NCI-H2107 treated with DMSO at 0.1 percent for 48 hours (cell line): ENCODE measurements at regions not wholly inside any gene's neighbourhood (a gene's known extent, or its start where the extent isn't known, plus 50 kb on each side); places are given as distances from the start of the nearest gene placed in this dataset.

Source experiments
- DNase-seq: peaks from one replicate; lab custom pipeline; 2025; ENCODE audit not compliant: unreplicated experiment; lab: John Stamatoyannopoulos, UW

DNA sequence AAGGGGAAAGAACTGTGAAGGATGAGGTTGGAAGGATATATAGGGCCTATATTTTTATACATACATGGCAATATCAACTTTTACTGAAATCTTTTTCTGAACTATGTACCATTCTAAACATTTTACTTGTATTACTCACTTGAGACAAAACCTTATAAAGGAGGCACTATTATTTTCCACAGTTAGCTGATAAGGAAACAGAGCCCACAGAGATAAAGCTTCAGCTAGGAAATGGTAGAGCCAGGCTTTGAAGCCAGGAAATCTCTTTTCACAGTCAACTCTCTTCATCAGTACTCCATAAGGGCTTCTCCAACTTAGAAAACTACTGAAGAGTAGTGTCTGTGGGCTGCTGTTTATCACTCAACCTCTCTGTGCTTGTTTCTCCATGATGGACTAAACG lies 613.7 kb downstream of the PRELID2 start:
- DNase-seq, result no peak

DNA sequence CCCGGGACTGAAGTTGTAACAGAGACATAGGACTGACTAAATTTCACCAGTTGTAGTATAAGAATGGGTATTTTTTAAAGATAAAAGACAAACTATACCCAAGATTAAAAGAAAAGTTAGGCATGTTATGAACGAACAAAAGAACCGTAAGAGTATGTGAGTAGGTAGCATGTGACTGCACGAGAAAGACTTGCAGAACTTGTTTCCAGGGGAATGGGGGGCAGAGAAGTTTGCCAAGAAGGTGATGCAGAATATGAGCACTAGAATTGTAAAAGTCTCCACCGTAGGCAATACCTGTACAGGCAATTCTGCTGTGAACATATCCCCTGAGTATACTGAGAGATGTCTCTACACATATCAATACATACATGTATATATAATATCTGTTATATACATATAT lies 614.7 kb downstream of the PRELID2 start:
- DNase-seq, result no peak

DNA sequence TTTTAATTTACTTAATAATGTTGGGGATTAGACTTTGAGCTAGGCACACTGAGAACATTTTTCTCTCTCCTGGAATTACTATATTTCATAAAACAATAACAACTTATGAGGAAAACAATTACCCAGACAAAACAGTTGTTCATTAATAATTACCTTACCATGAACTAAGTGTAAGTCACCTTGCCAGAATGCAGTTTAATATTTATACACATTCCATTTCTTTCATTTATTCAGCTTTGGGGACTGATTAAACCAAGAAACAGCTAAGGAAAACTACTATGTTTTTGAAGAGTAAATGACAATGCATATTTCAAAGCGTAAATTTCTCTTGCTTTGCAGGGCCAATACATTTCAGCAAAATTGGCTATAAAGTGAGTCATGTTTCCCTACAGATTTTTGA lies 616.2 kb downstream of the PRELID2 start:
- DNase-seq, result no peak

DNA sequence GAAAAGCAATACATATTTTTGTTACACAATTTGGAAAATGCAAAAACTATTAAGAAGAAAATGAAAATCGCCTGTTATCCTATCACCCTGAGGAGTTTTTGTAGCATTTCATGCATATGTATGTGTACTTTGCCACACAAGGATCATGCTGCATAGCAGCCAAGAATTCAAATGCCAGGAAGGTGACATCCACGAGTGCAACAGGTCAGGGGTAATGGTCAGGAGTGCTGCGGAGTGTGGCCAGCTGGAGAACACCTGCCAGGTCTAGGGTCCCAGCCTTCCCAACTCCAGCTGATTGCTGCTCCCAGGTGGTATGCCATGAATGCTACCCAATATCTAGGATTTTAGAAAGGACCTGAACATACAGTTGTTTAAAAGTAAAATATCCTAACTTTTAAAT lies 617.1 kb downstream of the PRELID2 start:
- DNase-seq, result no peak

GRCh38 chr5:145210020-145210419 lies 625.1 kb downstream of the PRELID2 start:
- DNase-seq, result no peak

DNA sequence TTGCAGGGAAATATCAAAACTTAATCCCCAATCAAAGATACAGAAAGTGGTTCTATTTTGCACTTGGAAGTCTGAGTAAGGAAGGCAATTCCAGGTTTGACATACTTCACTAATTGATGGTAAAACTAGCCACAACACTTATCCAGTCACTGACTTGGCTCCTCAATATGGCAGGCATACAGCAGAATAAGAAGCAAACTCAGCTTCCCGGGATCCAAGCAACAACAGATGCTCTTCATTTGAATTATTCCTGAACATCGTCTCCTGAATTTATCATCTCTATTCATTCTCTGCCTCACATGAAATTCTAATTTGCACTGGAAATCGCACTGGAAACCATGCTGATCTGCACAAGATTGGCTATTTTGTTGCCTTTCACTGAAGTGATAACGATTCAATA lies 629.6 kb downstream of the PRELID2 start:
- DNase-seq, result no peak

- no peak for DNase-seq
Observed at GRCh38 chr5:145204743-145205142, 630.4 kb downstream of the PRELID2 start.

DNA sequence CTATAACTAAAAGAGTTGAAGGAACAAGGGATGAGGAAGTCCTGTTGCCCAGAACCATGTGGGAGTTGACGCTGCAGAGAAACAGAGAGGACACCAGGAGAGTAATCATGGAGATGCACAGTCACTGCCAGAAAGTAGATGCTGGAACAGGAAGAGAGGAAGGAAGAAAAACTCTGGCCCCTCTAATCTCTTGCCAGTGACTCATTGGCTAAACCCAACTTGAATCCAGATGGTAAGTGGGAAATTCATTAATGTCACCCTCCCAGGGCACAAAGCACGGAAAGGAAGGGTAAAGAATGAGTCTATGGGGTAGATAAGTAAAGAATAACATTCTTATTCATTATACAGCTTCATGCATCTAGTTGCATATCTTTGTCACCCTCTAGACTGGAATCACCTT lies 631.9 kb downstream of the PRELID2 start:
- DNase-seq, result no peak

DNA sequence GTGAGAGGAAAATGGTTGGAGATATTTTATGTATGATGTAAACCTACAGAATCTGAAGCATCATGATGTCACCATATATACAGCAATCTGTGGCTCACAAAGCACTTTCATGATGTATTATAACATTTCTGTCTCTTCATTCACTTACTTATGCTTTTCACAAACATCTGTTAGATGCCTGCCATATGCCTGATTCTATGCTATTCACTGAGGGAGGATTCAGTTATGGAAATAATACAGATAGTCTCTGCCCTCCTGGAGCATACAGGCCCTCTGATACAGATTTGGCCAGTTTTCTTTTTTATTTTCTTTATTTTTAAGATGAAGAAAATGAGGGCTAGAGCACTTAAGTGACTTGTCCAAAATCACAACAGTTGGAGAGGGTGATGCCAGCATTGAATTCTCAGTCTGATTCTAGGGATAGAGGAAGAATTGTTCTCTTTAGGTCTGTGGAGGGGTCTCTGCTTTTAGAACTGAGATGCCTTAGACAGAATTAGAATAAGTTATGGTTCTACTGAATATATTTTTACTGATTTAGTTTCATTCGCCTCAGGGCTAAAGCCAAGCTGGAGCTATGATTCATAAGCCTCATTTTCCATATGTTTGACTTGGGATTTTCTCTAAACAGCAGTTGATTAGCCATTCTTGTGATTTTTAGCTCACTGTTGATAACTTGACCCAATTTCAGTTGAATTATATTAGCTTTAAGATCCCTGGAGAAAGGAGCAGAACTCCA lies 636.4 kb downstream of the PRELID2 start:
- DNase-seq, result no peak

DNA sequence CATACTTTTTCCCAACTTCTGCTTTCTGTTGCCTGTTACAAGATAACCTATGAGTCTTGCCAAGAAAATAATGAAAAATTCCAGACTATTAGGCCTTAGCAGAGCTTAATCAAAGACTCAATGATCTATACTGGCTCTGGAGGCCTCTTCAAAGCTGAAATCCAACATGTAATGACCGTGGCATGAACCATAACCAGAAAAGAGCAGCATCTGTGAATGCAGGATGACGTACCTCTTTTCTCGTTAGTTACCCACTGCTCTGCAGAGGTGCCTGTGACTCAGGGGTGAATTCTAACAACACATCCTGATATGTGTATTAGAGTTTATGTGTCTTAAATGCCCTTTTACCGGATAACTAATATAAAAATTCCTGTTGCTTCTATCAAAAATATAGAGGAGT lies 645.4 kb downstream of the PRELID2 start:
- no peak for DNase-seq

- no peak for DNase-seq
Observed at GRCh38 chr5:145180371-145180770, 654.8 kb downstream of the PRELID2 start.

- DNase-seq, result no peak
Observed at GRCh38 chr5:145178641-145179523, 656.3 kb downstream of the PRELID2 start.

DNA sequence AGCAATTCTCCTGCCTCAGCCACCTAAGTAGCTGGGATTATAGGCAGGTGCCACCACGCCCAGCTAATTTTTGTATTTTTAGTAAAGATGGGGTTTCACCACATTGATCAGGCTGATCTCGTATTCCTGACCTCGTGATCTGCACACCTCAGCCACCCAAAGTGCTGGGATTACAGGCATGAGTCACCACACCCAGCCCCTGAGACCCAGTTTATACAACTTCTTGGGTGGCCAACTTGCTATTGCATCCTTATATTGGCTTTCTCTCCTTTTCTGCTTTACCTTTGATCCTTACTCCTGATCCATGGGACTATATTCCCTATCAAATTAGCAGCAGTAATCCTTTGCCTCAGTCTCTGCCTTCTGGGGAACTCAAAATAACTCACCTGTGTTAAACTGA lies 659.1 kb downstream of the PRELID2 start:
- no peak for DNase-seq

DNA sequence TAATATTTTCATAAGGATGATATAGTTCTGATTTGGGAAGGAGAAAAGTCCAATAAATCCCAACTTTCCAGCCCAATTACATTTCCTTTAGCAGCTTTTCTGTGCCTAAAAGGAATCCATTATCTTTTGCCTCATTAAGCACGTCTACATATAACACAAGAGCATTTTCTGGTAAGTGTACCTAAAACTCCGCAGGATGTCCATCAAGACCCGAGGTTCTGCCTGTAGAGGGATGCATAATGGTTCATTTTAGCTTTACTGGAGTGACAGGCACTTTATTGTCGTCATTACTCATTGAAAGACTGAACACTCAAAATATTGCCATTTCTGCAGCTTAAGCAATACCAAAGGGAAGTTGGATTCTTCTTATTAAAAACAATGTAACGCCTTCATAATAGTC lies 669.0 kb downstream of the PRELID2 start:
- DNase-seq, result no peak

- no peak for DNase-seq
Observed at GRCh38 chr5:145163876-145164275, 671.3 kb downstream of the PRELID2 start.

- DNase-seq, result no peak
Observed at GRCh38 chr5:145162626-145163025, 672.5 kb downstream of the PRELID2 start.

GRCh38 chr5:145161391-145161790 lies 673.8 kb downstream of the PRELID2 start:
- DNase-seq, result no peak

- no peak for DNase-seq
Observed at GRCh38 chr5:145160679-145161078, 674.5 kb downstream of the PRELID2 start.

DNA sequence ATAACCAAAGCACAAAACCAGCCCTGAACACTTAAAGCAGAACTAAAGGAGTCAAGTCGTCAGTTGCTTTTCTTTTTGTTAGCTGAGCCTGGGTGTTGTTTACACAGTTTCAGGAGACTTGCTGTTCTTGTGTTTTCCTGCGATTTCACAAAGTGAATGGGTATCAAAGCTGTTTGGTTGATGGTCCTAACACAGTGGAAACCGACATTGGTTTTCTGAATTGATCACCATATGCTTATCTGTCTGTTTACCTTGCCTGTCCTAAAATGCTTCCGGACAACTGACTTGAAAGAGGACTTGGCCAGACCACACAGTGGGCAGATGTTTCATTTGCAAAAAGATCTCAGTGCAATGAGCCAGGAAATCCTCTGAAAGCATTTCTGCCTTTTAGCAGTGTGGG lies 676.4 kb downstream of the PRELID2 start:
- no peak for DNase-seq

GRCh38 chr5:145157841-145158240 lies 677.3 kb downstream of the PRELID2 start:
- no peak for DNase-seq

DNA sequence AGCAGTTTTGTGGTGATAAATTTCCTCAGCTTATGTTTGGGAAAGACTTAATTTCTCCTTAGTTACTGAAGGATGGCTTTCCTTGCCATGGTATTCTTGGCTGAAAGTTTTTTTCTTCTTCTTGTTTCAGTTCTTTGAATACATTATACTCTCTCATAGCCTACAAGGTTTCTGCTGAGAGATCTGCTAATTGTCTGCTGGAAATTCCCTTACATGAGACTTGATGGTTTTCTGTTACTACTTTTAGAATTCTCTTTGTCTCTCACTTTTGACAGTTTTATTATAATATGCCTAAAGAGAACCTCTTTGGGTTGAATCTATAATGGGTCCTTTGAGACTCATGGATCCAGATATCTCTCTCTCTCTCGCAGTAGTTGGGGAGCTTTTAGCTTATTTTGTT lies 693.6 kb downstream of the PRELID2 start:
- no peak for DNase-seq

GRCh38 chr5:145130996-145131395 lies 704.1 kb downstream of the PRELID2 start:
- DNase-seq, result no peak
